ENCODE measurements at regions not wholly inside any gene's neighbourhood (a gene's known extent, or its start where the extent isn't known, plus 50 kb on each side); places are given as distances from the start of the nearest gene placed in this dataset.

GRCh38 chr9:86695910-86696424, 251.3 kb downstream of the GAS1 start:
- H3K27me3 ChIP-seq = no peaks in the 10 kb centered on the region
- H3K27ac ChIP-seq = no peak overlapping the region
- DNase-seq (ENCODE audit: low spot score) = no peak
- TF ChIP-seq EZH2phosphoT487 (IDR thresholded peaks at IDR 0.05; ENCODE audit: low read depth, severe bottlenecking, unreplicated experiment) (no peak), CTCF (IDR thresholded peaks at IDR 0.05; ENCODE audit: poor library complexity) (no peak), EZH2 (IDR thresholded peaks at IDR 0.05; ENCODE audit: borderline replicate concordance) (no peak)
- H3K4me3 ChIP-seq = no peak overlapping the region
- no peaks in the 10 kb centered on the region for H3K36me3 ChIP-seq (replicated peaks; ENCODE audit: insufficient read depth, low read depth)
- no peaks in the 10 kb centered on the region for H3K9me3 ChIP-seq (ENCODE audit: low read depth)
- H3K9me2 ChIP-seq (replicated peaks; ENCODE audit: insufficient read depth) = no peaks in the 10 kb centered on the region
- H2AFZ ChIP-seq = no peak overlapping the region
- H3K4me1 ChIP-seq (ENCODE audit: insufficient read depth) = peaks cover 7% of the 10 kb centered on the region
- H3K4me2 ChIP-seq = no peak overlapping the region
- H3K79me2 ChIP-seq = no peaks in the 10 kb centered on the region
- 89% methylated on average over 3 of the region's 3 CpGs for WGBS (ENCODE audit: low lambda C conversion rate, missing lambda C conversion rate)
- H4K20me1 ChIP-seq (ENCODE audit: insufficient read depth, poor library complexity, severe bottlenecking) = no peaks in the 10 kb centered on the region

- Histone ChIP-seq H3K27me3 (no peaks in the 10 kb centered on the region), H4K20me1 (ENCODE audit: insufficient read depth, poor library complexity, severe bottlenecking) (no peaks in the 10 kb centered on the region), H3K9me3 (ENCODE audit: low read depth) (no peaks in the 10 kb centered on the region), H3K4me2 (no peak overlapping the region), H3K36me3 (replicated peaks; ENCODE audit: insufficient read depth, low read depth) (no peaks in the 10 kb centered on the region), H3K27ac (no peak overlapping the region), H3K4me3 (no peak overlapping the region), H3K9me2 (replicated peaks; ENCODE audit: insufficient read depth) (no peaks in the 10 kb centered on the region), H3K79me2 (no peaks in the 10 kb centered on the region), H2AFZ (no peak overlapping the region), H3K4me1 (ENCODE audit: insufficient read depth) (peaks cover 7% of the 10 kb centered on the region)
- no peak for DNase-seq (ENCODE audit: low spot score)
- TF ChIP-seq CTCF (IDR thresholded peaks at IDR 0.05; ENCODE audit: poor library complexity) (no peak), EZH2phosphoT487 (IDR thresholded peaks at IDR 0.05; ENCODE audit: low read depth, severe bottlenecking, unreplicated experiment) (no peak)
Observed at GRCh38 chr9:86690034-86690433, 257.3 kb downstream of the GAS1 start.

GRCh38 chr9:86687788-86688187, 259.5 kb downstream of the GAS1 start:
- Histone ChIP-seq H3K9me3 (ENCODE audit: low read depth) (no peaks in the 10 kb centered on the region), H3K9me2 (replicated peaks; ENCODE audit: insufficient read depth) (no peaks in the 10 kb centered on the region), H3K79me2 (no peaks in the 10 kb centered on the region), H3K27ac (no peak overlapping the region), H2AFZ (no peak overlapping the region), H3K36me3 (replicated peaks; ENCODE audit: insufficient read depth, low read depth) (no peaks in the 10 kb centered on the region), H3K27me3 (no peaks in the 10 kb centered on the region), H3K4me1 (ENCODE audit: insufficient read depth) (peaks cover 15% of the 10 kb centered on the region), H4K20me1 (ENCODE audit: insufficient read depth, poor library complexity, severe bottlenecking) (no peaks in the 10 kb centered on the region), H3K4me2 (no peak overlapping the region), H3K4me3 (no peak overlapping the region)
- no peak for TF ChIP-seq CTCF (IDR thresholded peaks at IDR 0.05; ENCODE audit: poor library complexity)
- no peak for TF ChIP-seq EZH2 (IDR thresholded peaks at IDR 0.05; ENCODE audit: borderline replicate concordance)
- no peak for TF ChIP-seq EZH2phosphoT487 (IDR thresholded peaks at IDR 0.05; ENCODE audit: low read depth, severe bottlenecking, unreplicated experiment)
- DNase-seq (ENCODE audit: low spot score) = no peak
- WGBS (ENCODE audit: low lambda C conversion rate, missing lambda C conversion rate) = 81% methylated on average over 3 of the region's 3 CpGs

GRCh38 chr9:86685556-86685955, 261.8 kb downstream of the GAS1 start:
- Histone ChIP-seq H3K9me2 (replicated peaks; ENCODE audit: insufficient read depth) (no peaks in the 10 kb centered on the region), H3K9me3 (ENCODE audit: low read depth) (no peaks in the 10 kb centered on the region), H4K20me1 (ENCODE audit: insufficient read depth, poor library complexity, severe bottlenecking) (no peaks in the 10 kb centered on the region), H3K4me3 (no peak overlapping the region), H3K27ac (no peak overlapping the region), H3K4me2 (no peak overlapping the region), H3K4me1 (ENCODE audit: insufficient read depth) (peaks cover 15% of the 10 kb centered on the region), H3K27me3 (no peaks in the 10 kb centered on the region), H3K79me2 (no peaks in the 10 kb centered on the region), H3K36me3 (replicated peaks; ENCODE audit: insufficient read depth, low read depth) (no peaks in the 10 kb centered on the region), H2AFZ (no peak overlapping the region)
- 77% methylated on average over 3 of the region's 3 CpGs for WGBS (ENCODE audit: low lambda C conversion rate, missing lambda C conversion rate)
- no peak for DNase-seq (ENCODE audit: low spot score)
- no peak for TF ChIP-seq EZH2phosphoT487 (IDR thresholded peaks at IDR 0.05; ENCODE audit: low read depth, severe bottlenecking, unreplicated experiment)

Data from hepatocyte (in vitro differentiated cells).